ENCODE measurements at regions not wholly inside any gene's neighbourhood (a gene's known extent, or its start where the extent isn't known, plus 50 kb on each side); places are given as distances from the start of the nearest gene placed in this dataset.

GRCh38 chr2:59746291-59746690 lies 807.2 kb downstream of the BCL11A start:
- H3K4me3 ChIP-seq: no peak overlapping the region
- no peaks in the 10 kb centered on the region for H3K27me3 ChIP-seq
- no peaks in the 10 kb centered on the region for H3K4me1 ChIP-seq
- DNase-seq: no peak
- intact Hi-C loops (cut with DNase I; ENCODE audit: low total_unique reads): no loop called here
- no peaks in the 10 kb centered on the region for H3K36me3 ChIP-seq
- TF ChIP-seq CTCF (IDR thresholded peaks at IDR 0.05): no peak
- no peak for TF ChIP-seq POLR2A (IDR thresholded peaks at IDR 0.05)
- H3K9me3 ChIP-seq: no peaks in the 10 kb centered on the region
- H3K27ac ChIP-seq: no peak overlapping the region

GRCh38 chr2:59745085-59745484 lies 808.4 kb downstream of the BCL11A start:
- Histone ChIP-seq H3K27me3 (no peaks in the 10 kb centered on the region), H3K9me3 (no peaks in the 10 kb centered on the region), H3K4me3 (no peak overlapping the region), H3K36me3 (no peaks in the 10 kb centered on the region), H3K4me1 (no peaks in the 10 kb centered on the region), H3K27ac (no peak overlapping the region)
- intact Hi-C loops (cut with DNase I; ENCODE audit: low total_unique reads): no loop called here
- no peak for DNase-seq
- TF ChIP-seq POLR2A (IDR thresholded peaks at IDR 0.05): no peak
- TF ChIP-seq CTCF (IDR thresholded peaks at IDR 0.05): no peak

- DNase-seq: no peak
- no peak for TF ChIP-seq CTCF (IDR thresholded peaks at IDR 0.05)
- TF ChIP-seq POLR2A (IDR thresholded peaks at IDR 0.05): no peak
- Histone ChIP-seq H3K27ac (no peak overlapping the region), H3K27me3 (no peaks in the 10 kb centered on the region), H3K9me3 (no peaks in the 10 kb centered on the region), H3K36me3 (no peaks in the 10 kb centered on the region), H3K4me1 (no peaks in the 10 kb centered on the region), H3K4me3 (no peak overlapping the region)
- intact Hi-C loops (cut with DNase I; ENCODE audit: low total_unique reads): no loop called here
Observed at GRCh38 chr2:59744436-59744835, 809.0 kb downstream of the BCL11A start.

- DNase-seq: no peak
- Histone ChIP-seq H3K4me1 (no peaks in the 10 kb centered on the region), H3K4me3 (no peak overlapping the region), H3K36me3 (no peaks in the 10 kb centered on the region), H3K27ac (no peak overlapping the region), H3K27me3 (no peaks in the 10 kb centered on the region), H3K9me3 (no peaks in the 10 kb centered on the region)
- intact Hi-C loops (cut with DNase I; ENCODE audit: low total_unique reads): no loop called here
- TF ChIP-seq POLR2A (IDR thresholded peaks at IDR 0.05) (no peak), CTCF (IDR thresholded peaks at IDR 0.05) (no peak)
Observed at GRCh38 chr2:59741840-59742239, 811.6 kb downstream of the BCL11A start.

- Histone ChIP-seq H3K36me3 (no peaks in the 10 kb centered on the region), H3K27me3 (no peaks in the 10 kb centered on the region), H3K27ac (no peak overlapping the region), H3K4me3 (no peak overlapping the region), H3K4me1 (no peaks in the 10 kb centered on the region), H3K9me3 (no peaks in the 10 kb centered on the region)
- TF ChIP-seq POLR2A (IDR thresholded peaks at IDR 0.05): no peak
- intact Hi-C loops (cut with DNase I; ENCODE audit: low total_unique reads): no loop called here
- DNase-seq: no peak
Observed at GRCh38 chr2:59739166-59739565, 814.3 kb downstream of the BCL11A start.

- intact Hi-C loops (cut with DNase I; ENCODE audit: low total_unique reads): no loop called here
- no peak for DNase-seq
- no peaks in the 10 kb centered on the region for H3K36me3 ChIP-seq
- no peaks in the 10 kb centered on the region for H3K4me1 ChIP-seq
- H3K27ac ChIP-seq: no peak overlapping the region
- H3K4me3 ChIP-seq: no peak overlapping the region
- H3K9me3 ChIP-seq: no peaks in the 10 kb centered on the region
- TF ChIP-seq POLR2A (IDR thresholded peaks at IDR 0.05) (no peak), CTCF (IDR thresholded peaks at IDR 0.05) (no peak)
- H3K27me3 ChIP-seq: no peaks in the 10 kb centered on the region
Observed at GRCh38 chr2:59737299-59737698, 816.2 kb downstream of the BCL11A start.
